ENCODE measurements at regions not wholly inside any gene's neighbourhood (a gene's known extent, or its start where the extent isn't known, plus 50 kb on each side); places are given as distances from the start of the nearest gene placed in this dataset.

GRCh38 chr1:96969656-96970163 lies 248.1 kb downstream of the PTBP2 start:
- peaks cover 39 to 64% of the 10 kb centered on the region in 2 donors for H3K27me3 Mint-ChIP-seq

GRCh38 chr1:96971439-96971838 lies 249.9 kb downstream of the PTBP2 start:
- Mint-ChIP-seq H3K27ac (no peak overlapping the region), H3K9me3 (no peaks in the 10 kb centered on the region), H3K36me3 (ENCODE audit: insufficient read depth) (no peaks in the 10 kb centered on the region), H3K27me3 (peaks cover 44 to 75% of the 10 kb centered on the region in 2 donors), H3K4me3 (no peak overlapping the region), H3K4me1 (ENCODE audit: low read depth in 2 of 2) (no peaks in the 10 kb centered on the region)
- no peak for ATAC-seq (replicated peaks)
- DNase-seq, result no peak

More at GRCh38 chr1:96969656-96970163, 248.1 kb downstream of the PTBP2 start:
- no peak for ATAC-seq (replicated peaks)
- DNase-seq, result no peak
- Mint-ChIP-seq H3K9me3 (no peaks in the 10 kb centered on the region), H3K36me3 (ENCODE audit: insufficient read depth) (no peaks in the 10 kb centered on the region), H3K27ac (no peak overlapping the region), H3K4me1 (ENCODE audit: low read depth in 2 of 2) (no peaks in the 10 kb centered on the region), H3K4me3 (no peak overlapping the region)

- H3K4me3 Mint-ChIP-seq, result no peak overlapping the region
- ATAC-seq (replicated peaks) (no peak), DNase-seq (no peak)
- H3K4me1 Mint-ChIP-seq (ENCODE audit: low read depth in 2 of 2), result no peaks in the 10 kb centered on the region
- H3K9me3 Mint-ChIP-seq, result no peaks in the 10 kb centered on the region
- peaks cover 47 to 72% of the 10 kb centered on the region in 2 donors for H3K27me3 Mint-ChIP-seq
- no peak overlapping the region for H3K27ac Mint-ChIP-seq
- no peaks in the 10 kb centered on the region for H3K36me3 Mint-ChIP-seq (ENCODE audit: insufficient read depth)
These were observed 250.4 kb downstream of the PTBP2 start for GRCh38 chr1:96971849-96972602.

DNA sequence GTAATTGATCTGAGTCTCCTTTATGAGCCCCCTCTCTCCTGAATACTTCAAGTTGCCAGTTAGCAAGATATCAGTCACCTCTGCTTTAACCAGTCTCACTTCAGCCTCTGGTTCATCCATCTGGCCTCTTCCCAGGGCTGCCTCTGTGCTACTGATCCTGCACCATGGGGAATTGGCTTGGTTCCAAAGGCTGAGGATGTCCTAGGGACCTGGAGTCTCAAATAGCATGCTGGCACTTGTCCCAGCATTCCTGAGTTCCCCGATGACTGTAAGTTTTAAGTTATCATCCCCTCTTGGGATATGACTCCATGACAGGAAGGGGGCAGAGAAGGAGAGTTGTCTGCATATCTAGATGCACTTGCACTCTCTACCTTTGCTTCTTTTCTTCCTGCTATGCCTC lies 252.0 kb downstream of the PTBP2 start:
- DNase-seq, result no peak
- H3K4me1 Mint-ChIP-seq (ENCODE audit: low read depth in 2 of 2), result no peaks in the 10 kb centered on the region
- H3K9me3 Mint-ChIP-seq, result no peaks in the 10 kb centered on the region
- no peaks in the 10 kb centered on the region for H3K36me3 Mint-ChIP-seq (ENCODE audit: insufficient read depth)
- peaks cover 54 to 61% of the 10 kb centered on the region in 2 donors for H3K27me3 Mint-ChIP-seq
- no peak overlapping the region for H3K4me3 Mint-ChIP-seq
- no peak overlapping the region for H3K27ac Mint-ChIP-seq
- no peak for ATAC-seq (replicated peaks)

GRCh38 chr1:96978444-96978843 lies 256.9 kb downstream of the PTBP2 start:
- ATAC-seq (replicated peaks) (no peak), DNase-seq (no peak)
- H3K27ac Mint-ChIP-seq, result no peak overlapping the region
- H3K36me3 Mint-ChIP-seq (ENCODE audit: insufficient read depth), result no peaks in the 10 kb centered on the region
- H3K27me3 Mint-ChIP-seq, result peaks cover 21 to 34% of the 10 kb centered on the region in 2 donors
- H3K9me3 Mint-ChIP-seq, result no peaks in the 10 kb centered on the region
- no peaks in the 10 kb centered on the region for H3K4me1 Mint-ChIP-seq (ENCODE audit: low read depth in 2 of 2)
- no peak overlapping the region for H3K4me3 Mint-ChIP-seq

DNA sequence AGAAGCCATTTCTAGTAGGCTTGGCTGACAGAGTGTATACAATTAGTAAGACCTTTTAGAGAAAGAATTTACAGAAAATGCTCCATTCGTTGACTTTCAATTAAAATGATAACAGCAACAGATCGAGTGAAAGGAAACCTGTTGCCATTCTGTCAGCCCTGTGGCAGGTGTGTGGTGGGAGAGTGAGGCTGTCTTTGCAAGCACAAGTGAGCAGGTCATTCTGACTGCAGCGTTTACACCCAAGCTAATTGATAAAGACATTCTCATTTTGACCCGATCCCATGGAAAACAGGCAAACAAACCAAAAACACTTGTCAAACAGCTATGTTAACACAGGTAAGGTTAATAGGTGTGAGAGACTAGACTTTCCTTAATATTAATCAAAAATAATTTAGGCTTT lies 257.3 kb downstream of the PTBP2 start:
- H3K9me3 Mint-ChIP-seq, result no peaks in the 10 kb centered on the region
- ATAC-seq (replicated peaks), result no peak
- no peaks in the 10 kb centered on the region for H3K36me3 Mint-ChIP-seq (ENCODE audit: insufficient read depth)
- peaks cover 17 to 30% of the 10 kb centered on the region in 2 donors for H3K27me3 Mint-ChIP-seq
- H3K4me1 Mint-ChIP-seq (ENCODE audit: low read depth in 2 of 2), result no peaks in the 10 kb centered on the region
- no peak overlapping the region for H3K27ac Mint-ChIP-seq
- no peak for DNase-seq
- no peak overlapping the region for H3K4me3 Mint-ChIP-seq

DNA sequence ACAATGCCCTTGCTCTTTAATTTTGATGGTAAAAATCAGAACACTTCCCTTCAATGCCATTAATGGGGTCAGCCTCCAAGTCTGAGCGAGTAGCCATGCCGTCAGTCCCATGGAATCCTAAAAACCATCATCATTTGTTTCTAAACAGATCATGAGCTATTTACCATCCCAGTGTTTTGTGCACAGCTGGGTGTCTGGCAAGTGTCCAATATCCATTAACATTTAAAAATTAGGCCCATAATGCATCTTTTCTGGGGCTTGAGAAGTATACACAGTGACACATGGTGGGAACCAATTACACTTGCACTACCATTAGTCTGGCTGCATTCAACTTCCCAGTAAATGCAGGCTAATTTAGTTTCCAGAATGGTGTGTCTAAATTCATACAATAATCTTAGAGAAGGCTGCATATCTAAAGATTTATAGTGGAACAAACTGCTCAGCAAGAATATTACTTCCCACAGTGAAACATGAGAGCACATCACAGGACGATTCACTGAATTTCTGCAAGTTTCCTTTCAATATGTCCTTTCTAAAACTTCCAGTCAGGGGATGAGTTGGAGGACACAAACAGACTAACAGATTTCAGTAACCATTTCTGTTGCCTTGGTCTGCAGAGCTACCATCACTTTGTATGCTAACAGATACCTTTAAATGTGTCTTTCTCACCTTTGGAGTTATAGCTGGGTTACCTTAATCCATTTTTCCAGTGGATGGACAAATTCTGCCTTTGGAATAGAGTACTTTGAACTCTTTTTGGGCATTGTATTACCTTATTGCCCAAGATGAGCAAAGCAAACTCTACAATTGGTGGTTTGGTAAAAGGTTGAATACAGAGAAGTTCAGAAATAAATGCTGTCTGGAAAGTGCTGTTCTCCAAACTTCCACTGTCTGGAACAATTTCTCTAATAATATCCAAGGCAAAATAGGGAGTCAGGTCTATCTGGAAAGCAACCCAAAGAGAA lies 258.0 kb downstream of the PTBP2 start:
- DNase-seq, result no peak
- Mint-ChIP-seq H3K9me3 (no peaks in the 10 kb centered on the region), H3K36me3 (ENCODE audit: insufficient read depth) (no peaks in the 10 kb centered on the region), H3K27ac (no peak overlapping the region), H3K4me3 (no peak overlapping the region), H3K27me3 (peaks cover 13 to 25% of the 10 kb centered on the region in 2 donors), H3K4me1 (ENCODE audit: low read depth in 2 of 2) (no peaks in the 10 kb centered on the region)
- ATAC-seq (replicated peaks), result no peak

DNA sequence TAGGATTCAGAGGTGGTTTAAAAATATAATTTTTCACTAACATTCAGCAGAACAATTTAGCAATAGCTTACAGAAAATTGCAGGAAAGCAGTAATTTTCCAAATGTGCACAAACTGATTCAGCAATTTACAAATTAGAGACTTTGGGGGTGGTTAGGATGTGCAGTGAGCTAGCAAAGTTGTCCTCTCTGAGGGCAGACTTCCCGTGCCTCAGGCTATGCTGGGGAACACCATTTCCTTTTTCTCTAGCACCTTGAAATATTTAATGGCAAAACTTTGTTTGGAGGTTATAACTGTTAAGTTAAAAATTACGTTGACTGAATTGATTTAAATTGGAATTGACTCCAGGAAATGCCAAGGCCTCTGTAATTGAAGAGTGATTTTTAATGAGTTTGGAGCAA lies 258.9 kb downstream of the PTBP2 start:
- Mint-ChIP-seq H3K27ac (no peak overlapping the region), H3K9me3 (no peaks in the 10 kb centered on the region), H3K4me1 (ENCODE audit: low read depth in 2 of 2) (no peaks in the 10 kb centered on the region), H3K36me3 (ENCODE audit: insufficient read depth) (no peaks in the 10 kb centered on the region), H3K4me3 (no peak overlapping the region), H3K27me3 (peaks cover 16 to 21% of the 10 kb centered on the region in 2 donors)
- ATAC-seq (replicated peaks), result no peak
- no peak for DNase-seq

DNA sequence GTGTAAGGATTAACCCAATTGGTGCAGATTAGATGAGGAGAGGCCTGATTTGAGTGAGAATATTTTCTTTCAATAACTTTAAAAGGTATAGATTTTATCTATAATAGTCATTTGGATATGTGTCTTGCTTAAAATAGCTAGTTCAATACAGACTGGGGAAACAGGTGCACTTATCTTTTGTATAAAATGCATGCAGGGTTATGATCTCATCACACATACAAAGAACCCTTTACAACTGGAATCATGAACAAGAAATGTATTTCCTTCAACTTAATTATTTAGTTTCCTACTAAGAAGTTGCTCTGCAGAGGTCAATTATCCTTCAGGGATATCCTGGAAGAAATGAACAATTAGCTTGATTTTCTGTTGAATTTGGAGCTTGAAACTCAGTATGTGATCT lies 259.6 kb downstream of the PTBP2 start:
- DNase-seq (no peak), ATAC-seq (replicated peaks) (no peak)
- Mint-ChIP-seq H3K9me3 (no peaks in the 10 kb centered on the region), H3K27me3 (peaks cover 14 to 16% of the 10 kb centered on the region in 2 donors), H3K4me1 (ENCODE audit: low read depth in 2 of 2) (no peaks in the 10 kb centered on the region), H3K27ac (no peak overlapping the region), H3K4me3 (no peak overlapping the region), H3K36me3 (ENCODE audit: insufficient read depth) (no peaks in the 10 kb centered on the region)

DNA sequence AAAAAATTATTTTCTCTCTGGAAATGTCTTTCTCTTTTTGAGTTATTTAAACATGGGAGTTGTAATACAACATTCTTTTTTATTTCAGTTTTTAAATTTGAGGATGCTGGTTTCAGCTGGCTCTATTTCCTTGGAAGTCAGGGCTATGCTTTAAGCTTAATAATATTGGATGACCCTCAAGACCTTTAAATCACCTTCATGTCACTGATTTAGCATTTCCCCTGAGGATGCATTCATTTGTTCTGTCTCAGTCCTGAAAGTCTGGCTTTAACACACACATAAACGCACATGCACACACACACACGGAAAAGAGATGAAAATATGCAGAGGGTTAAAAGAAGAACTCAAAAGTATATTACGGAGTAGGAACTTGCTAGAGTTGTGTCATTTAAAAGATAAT lies 260.5 kb downstream of the PTBP2 start:
- H3K27ac Mint-ChIP-seq, result no peak overlapping the region
- H3K9me3 Mint-ChIP-seq, result no peaks in the 10 kb centered on the region
- DNase-seq (no peak), ATAC-seq (replicated peaks) (no peak)
- peaks cover 8 to 26% of the 10 kb centered on the region in 2 donors for H3K27me3 Mint-ChIP-seq
- no peaks in the 10 kb centered on the region for H3K36me3 Mint-ChIP-seq (ENCODE audit: insufficient read depth)
- H3K4me3 Mint-ChIP-seq, result no peak overlapping the region
- H3K4me1 Mint-ChIP-seq (ENCODE audit: low read depth in 2 of 2), result no peaks in the 10 kb centered on the region

DNA sequence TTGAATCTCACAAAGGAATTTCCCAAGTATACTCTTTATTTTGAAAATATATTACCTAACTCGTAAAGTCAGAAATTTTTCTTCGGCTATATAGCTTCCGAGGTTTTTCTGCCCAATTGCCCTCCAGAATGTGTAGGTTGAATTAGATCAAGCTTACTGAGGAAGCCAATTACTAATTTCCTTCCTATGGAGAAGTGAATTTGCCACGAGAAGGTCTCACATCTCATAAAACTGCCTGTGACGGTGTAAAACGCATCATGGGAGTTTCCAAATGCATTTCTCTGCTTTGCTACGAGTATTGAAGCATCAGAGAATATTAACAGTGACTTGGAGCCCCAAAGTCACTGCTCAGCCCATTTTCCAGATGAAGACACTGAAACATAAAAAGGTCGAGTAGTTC lies 262.3 kb downstream of the PTBP2 start:
- Mint-ChIP-seq H3K27me3 (peaks cover 16 to 42% of the 10 kb centered on the region in 2 donors), H3K4me1 (ENCODE audit: low read depth in 2 of 2) (no peaks in the 10 kb centered on the region), H3K36me3 (ENCODE audit: insufficient read depth) (no peaks in the 10 kb centered on the region), H3K4me3 (no peak overlapping the region), H3K27ac (no peak overlapping the region), H3K9me3 (no peaks in the 10 kb centered on the region)
- DNase-seq, result no peak
- ATAC-seq (replicated peaks), result no peak

GRCh38 chr1:96987186-96987703 lies 265.7 kb downstream of the PTBP2 start:
- Mint-ChIP-seq H3K9me3 (no peaks in the 10 kb centered on the region), H3K27me3 (peaks cover 20 to 59% of the 10 kb centered on the region in 2 donors), H3K4me1 (ENCODE audit: low read depth in 2 of 2) (no peaks in the 10 kb centered on the region), H3K4me3 (no peak overlapping the region), H3K36me3 (ENCODE audit: insufficient read depth) (no peaks in the 10 kb centered on the region), H3K27ac (no peak overlapping the region)
- DNase-seq, result no peak
- ATAC-seq (replicated peaks), result no peak

DNA sequence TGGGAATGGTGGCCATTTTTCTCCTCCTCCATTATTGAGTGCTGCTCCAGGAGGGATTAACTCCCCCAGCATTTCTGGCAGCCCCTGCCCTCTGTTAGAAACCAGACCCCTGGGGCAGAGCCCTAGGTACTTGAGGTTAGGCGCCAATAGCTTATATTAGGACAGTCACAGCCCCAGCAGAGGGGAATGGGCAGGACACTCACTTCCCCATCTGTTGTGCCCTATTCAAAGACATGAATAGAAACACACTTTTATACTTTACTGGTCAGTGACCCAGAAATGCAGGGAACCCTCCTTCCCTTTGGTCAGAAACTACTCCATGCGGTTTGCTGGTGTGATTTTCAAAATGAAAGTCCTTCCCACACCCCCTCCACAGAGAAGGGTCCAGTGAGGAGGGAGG lies 267.7 kb downstream of the PTBP2 start:
- H3K27ac Mint-ChIP-seq, result no peak overlapping the region
- H3K4me1 Mint-ChIP-seq (ENCODE audit: low read depth in 2 of 2), result no peaks in the 10 kb centered on the region
- no peak overlapping the region for H3K4me3 Mint-ChIP-seq
- no peaks in the 10 kb centered on the region for H3K9me3 Mint-ChIP-seq
- no peak for DNase-seq
- H3K36me3 Mint-ChIP-seq (ENCODE audit: insufficient read depth), result no peaks in the 10 kb centered on the region
- peaks cover 26 to 75% of the 10 kb centered on the region in 2 donors for H3K27me3 Mint-ChIP-seq
- no peak for ATAC-seq (replicated peaks)
